RWPE1 (cell line): ENCODE measurements at regions not wholly inside any gene's neighbourhood (a gene's known extent, or its start where the extent isn't known, plus 50 kb on each side); places are given as distances from the start of the nearest gene placed in this dataset.
"Not testable (repeated sequence)": the region's sequence is repeated elsewhere in the genome, so short reads cannot be mapped to it uniquely, and the experiment has no call there.

ENCODE experiments used
- CTCF ChIA-PET: fragments of 350-600 bp; sonication (Branson Sonifier 250); formaldehyde crosslinking; extraction: SDS; loops from one replicate; lab custom pipeline; 2021; lab: Yijun Ruan, JAX
- POLR2A ChIA-PET: fragments of 400-600 bp; formaldehyde crosslinking; extraction: SDS; loops from one replicate; lab custom pipeline; 2020; ENCODE audit warnings: antibody characterized with exemption; ENCODE audit not compliant: low non-redundant PET; lab: Yijun Ruan, JAX
- DNase-seq: peaks from one replicate; pipeline ENCODE4 v3.0.0; 2012; ENCODE audit warnings: low spot score
- H3K27ac ChIP-seq: fragments of 450-650 bp; 2 replicates; pipeline ENCODE4 v1.5.1; 2017
- CTCF ChIP-seq: fragments of 450-650 bp; conservative IDR thresholded peaks from 2 replicates; pipeline ENCODE4 v1.5.1; 2017; ENCODE audit warnings: low read depth, mild to moderate bottlenecking

DNA sequence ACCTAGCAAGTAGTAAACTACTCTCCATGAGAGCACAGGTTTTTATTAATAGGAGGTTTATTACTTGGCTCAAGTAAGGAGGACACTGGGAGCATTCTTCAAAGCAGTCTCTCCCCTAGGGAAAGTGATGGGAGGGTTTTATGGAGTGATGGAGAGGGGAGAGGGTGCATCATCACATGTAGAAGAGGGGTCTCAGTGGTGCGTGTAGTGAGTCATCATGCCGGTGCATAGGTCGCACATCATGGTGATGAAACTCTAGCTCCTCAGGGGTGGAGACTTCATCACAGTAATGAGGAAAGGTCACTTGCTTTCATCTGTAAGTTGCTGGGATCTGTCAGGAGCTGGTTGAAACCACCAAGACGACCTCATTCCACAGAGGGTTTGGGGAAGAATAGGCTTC is 210.8 kb upstream of the UBL3 start:
- H3K27ac ChIP-seq: no peak overlapping the region
- no peak for DNase-seq
- ChIA-PET CTCF (no interaction called here), POLR2A (no interaction called here)
- TF ChIP-seq CTCF: no peak

GRCh38 chr13:30058429-30058828 is 208.0 kb upstream of the UBL3 start:
- ChIA-PET CTCF (no interaction called here), POLR2A (no interaction called here)
- no peak for TF ChIP-seq CTCF
- H3K27ac ChIP-seq: no peak overlapping the region
- DNase-seq: no peak

DNA sequence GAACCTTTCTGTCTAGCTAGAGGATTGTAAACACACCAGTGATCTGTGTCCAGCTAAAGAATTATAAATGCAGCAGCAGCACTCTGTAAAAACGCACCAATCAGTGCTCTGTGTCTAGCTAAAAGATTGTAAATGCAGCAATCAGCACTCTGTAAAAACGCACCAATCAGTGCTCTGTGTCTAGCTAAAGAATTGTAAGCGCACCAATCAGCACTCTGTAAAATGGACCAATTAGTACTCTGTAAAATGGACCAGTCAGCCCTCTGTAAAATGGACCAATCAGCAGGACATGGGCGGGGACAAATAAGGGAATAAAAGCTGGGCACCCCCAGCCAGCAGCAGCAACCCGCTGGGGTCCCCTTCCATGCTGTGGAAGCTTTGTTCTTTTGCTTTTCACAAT is 204.1 kb upstream of the UBL3 start:
- H3K27ac ChIP-seq, POLR2A ChIA-PET, CTCF ChIA-PET, DNase-seq: not testable (repeated sequence)

DNA sequence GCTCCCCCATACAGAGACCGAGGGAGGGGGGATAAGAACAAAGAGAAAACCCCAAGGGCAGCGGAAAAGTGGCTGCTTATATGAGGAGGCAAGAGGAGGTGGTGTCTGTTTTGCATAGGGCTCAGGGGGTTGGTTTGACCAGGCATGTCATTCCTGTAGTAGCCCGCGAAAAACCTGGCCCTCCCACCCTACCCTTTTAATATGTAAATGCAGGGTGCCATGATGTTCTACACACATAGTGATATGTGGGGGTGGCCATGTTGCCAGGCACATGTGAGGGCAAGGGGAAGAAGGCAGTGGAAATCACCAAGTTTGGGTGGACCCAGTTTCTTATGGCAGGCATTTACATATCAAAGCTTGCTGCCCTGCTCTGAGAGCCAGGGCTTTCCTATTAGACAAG is 203.5 kb upstream of the UBL3 start:
- DNase-seq: no peak
- ChIA-PET POLR2A (no interaction called here), CTCF (no interaction called here)
- no peak overlapping the region for H3K27ac ChIP-seq
- TF ChIP-seq CTCF: no peak

DNA sequence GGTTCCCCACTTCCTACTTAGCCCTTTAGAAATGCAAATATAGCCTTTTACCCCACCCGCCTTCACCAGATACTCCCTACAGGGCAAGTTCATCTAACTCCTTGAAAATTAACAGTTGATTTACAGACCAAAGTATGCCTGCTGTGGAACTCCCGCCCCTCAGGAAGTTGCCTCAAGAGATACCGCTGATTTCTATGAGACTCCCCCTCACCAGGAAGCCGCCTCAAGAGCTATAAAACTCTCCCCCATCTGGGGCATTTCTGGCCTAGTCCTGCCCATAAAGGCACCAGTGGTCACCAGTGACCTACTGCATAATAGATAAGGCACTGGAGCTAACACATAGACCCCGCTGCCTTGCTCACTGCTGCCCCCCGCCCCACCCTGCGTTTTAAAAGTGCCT is 201.7 kb upstream of the UBL3 start:
- H3K27ac ChIP-seq: no peak overlapping the region
- TF ChIP-seq CTCF: no peak
- DNase-seq: no peak
- POLR2A ChIA-PET: no interaction called here
- CTCF ChIA-PET: interaction anchor here (0.7 kb wide), 1 partner anchor 769 kb away, joined by 3 read pairs; no protein-coding TSS in a partner anchor

GRCh38 chr13:30051531-30052060 is 201.2 kb upstream of the UBL3 start:
- no peak for TF ChIP-seq CTCF
- DNase-seq: no peak
- ChIA-PET CTCF (no interaction called here), POLR2A (no interaction called here)
- H3K27ac ChIP-seq: no peak overlapping the region

DNA sequence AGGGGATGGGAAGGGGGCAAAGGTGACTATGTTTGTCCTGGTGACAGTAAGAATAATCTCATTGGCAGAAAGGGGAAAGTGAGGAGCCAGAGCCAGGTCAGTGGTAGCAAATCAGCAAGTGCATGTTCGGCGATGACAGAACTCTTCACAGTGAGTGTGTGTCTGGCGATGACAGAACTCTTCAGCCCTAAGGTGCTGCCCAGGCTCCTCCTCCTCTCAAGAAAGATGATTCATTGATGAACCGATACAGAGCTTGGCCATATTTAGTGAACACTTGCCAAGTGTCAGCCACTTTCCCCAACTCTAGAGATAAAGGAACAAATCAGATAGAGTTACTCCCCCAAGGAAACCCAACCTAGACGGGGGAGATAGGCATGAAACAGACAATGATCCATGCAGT is 199.3 kb upstream of the UBL3 start:
- CTCF ChIA-PET: no interaction called here
- no peak for DNase-seq
- no peak for TF ChIP-seq CTCF

More for the DNA sequence above, 199.3 kb upstream of the UBL3 start:
- H3K27ac ChIP-seq: no peak overlapping the region
- POLR2A ChIA-PET: no interaction called here
